Heart left ventricle (tissue), 13 donors: ENCODE measurements at regions not wholly inside any gene's neighbourhood (a gene's known extent, or its start where the extent isn't known, plus 50 kb on each side); places are given as distances from the start of the nearest gene placed in this dataset.

ENCODE experiments used
- CTCF ChIP-seq, 12 donors: fragments of 200-600 bp; sonication (generic) in 4 of 12; IDR thresholded peaks; one replicate each; pipeline versions ENCODE4 v1.5.0 to v1.8.0; 2018 to 2022; ENCODE audit warnings: antibody characterized with exemption in 12 of 12, mild to moderate bottlenecking in 5 of 12
- POLR2A ChIP-seq, 2 donors: fragments of 450-650 bp; IDR thresholded peaks; one replicate each; pipeline ENCODE4 v1.6.1; 2017; ENCODE audit warnings: antibody characterized with exemption in 2 of 2, mild to moderate bottlenecking in 2 of 2, moderate library complexity in 2 of 2
- donor health status: ischemic (EF 13 %, LVEDD 7.1; RV severe dilation, severe dysfunction).
- donor health status: DM: no; HTN: yes; CAD: no.
- donor health status: DM: no; HTN: no; CAD: no.
- donor health status: ischemic (EF 25% LVEDD 6.9; RV normal size, moderate dysfunction).
- donor health status: ischemic (EF 25% LVEDD 5.7; RV mildly dilated, moderate dysfunction).
- donor health status: ischemic (EF 35%, LVEDD 5.7; RV mildly dilated, moderate dysfunction).
- donor health status: nonischemic (EF 11% LVEDD 7.7; RV severe dilation, severe dysfunction).
- donor health status: DM: yes; HTN: yes; CAD: no.
- donor health status: PGD.
- donor health status: ischemic (EF 29% LVEDD 5.4; RV normal size, mild dysfunction).
- donor health status: nonischemic (EF 23%, LVEDD 6.1; RV moderate dilation, normal function).

DNA sequence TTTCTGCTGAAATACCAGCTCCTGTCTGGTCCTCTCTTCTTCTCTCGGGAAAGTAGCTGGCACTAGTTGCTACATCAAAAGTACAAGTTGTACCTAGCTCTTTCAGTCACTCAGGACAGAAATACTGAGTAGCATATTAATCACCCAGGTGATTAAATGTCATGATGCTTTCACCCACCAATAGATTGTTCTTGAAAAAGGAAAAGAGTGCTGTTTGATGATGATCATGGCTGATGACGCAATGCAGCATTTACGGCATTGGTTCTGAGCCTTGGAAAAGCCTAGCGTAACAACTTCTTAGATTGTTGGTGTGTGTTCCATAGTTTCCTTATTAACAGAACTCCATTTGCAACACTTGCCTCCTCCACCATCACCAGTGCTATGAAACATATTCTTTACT is 190.7 kb downstream of the CDH7 start:
- TF ChIP-seq CTCF (IDR thresholded peaks at IDR 0.05) (no peak), POLR2A (IDR thresholded peaks at IDR 0.05) (no peak)
